ENCODE measurements at regions not wholly inside any gene's neighbourhood (a gene's known extent, or its start where the extent isn't known, plus 50 kb on each side); places are given as distances from the start of the nearest gene placed in this dataset.

DNA sequence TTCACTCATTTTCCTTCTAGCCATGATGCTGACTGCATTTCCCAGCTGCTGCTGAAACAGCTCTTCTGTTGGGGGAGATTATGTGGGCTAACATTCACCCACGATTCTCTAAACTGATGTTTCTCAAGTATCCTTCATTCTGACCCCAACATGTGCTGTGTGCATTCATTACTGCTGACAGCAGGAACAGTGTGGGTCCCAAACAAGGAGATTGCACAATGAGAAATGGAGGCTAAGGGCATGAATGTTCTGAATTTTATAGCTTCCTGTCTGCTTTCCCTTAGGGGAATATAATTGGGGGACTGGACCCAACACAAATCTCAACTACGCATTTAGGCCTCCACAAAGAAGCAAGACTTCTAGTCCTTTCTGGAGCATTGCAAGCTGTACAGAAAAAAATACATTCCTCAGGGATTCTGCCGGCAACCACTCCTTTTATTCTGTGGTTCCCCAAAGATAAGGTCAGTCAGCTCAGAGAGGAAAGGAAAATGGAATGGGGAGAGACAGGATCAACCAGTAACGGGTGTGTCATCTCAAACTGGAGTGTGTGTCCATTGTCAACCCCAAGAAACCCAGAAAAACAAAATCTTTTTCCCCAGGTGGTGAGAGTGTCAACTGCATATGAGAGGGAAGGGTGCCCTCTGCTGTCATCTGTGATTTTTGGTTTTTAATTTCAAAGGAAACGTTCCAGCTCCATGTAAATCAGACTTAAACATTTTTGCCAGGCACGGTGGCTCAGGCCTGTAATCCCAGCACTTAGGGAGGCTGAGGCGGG is 81.5 kb upstream of the EGFL6 start (continued):
- TF ChIP-seq, protein P1, sequence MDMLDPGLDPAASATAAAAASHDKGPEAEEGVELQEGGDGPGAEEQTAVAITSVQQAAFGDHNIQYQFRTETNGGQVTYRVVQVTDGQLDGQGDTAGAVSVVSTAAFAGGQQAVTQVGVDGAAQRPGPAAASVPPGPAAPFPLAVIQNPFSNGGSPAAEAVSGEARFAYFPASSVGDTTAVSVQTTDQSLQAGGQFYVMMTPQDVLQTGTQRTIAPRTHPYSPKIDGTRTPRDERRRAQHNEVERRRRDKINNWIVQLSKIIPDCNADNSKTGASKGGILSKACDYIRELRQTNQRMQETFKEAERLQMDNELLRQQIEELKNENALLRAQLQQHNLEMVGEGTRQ (IDR thresholded peaks at IDR 0.05; ENCODE audit: low read length), result no peak

Data from H1 (cell line).